ENCODE measurements at regions not wholly inside any gene's neighbourhood (a gene's known extent, or its start where the extent isn't known, plus 50 kb on each side); places are given as distances from the start of the nearest gene placed in this dataset.
"Not testable (repeated sequence)": the region's sequence is repeated elsewhere in the genome, so short reads cannot be mapped to it uniquely, and the experiment has no call there.

GRCh38 chr17:83018658-83019193 is 60.7 kb upstream of the METRNL start:
- H3K4me3 ChIP-seq (ENCODE audit: low read depth, low read length) = no peak overlapping the region
- no peak for DNase-seq (ENCODE audit: low read depth, low spot score)
- ChIA-PET CTCF (no interaction called here), POLR2A (no interaction called here)
- TF ChIP-seq CTCF (IDR thresholded peaks at IDR 0.05; ENCODE audit: insufficient read depth, low read length, missing control alignments) = no peak

- DNase-seq (ENCODE audit: low read depth, low spot score) = no peak
- ChIA-PET POLR2A (no interaction called here), CTCF (no interaction called here)
- H3K4me3 ChIP-seq (ENCODE audit: low read depth, low read length) = no peak overlapping the region
- TF ChIP-seq CTCF (IDR thresholded peaks at IDR 0.05; ENCODE audit: insufficient read depth, low read length, missing control alignments) = no peak
Observed at GRCh38 chr17:83019376-83019775, 60.0 kb upstream of the METRNL start.

GRCh38 chr17:83024218-83024971 is 55.0 kb upstream of the METRNL start:
- ChIA-PET CTCF (interaction anchor here (0.7 kb wide), 1 partner anchor 9 kb away, joined by 3 read pairs; no protein-coding TSS in a partner anchor), POLR2A (no interaction called here)
- no peak for DNase-seq (ENCODE audit: low read depth, low spot score)
- no peak for TF ChIP-seq CTCF (IDR thresholded peaks at IDR 0.05; ENCODE audit: insufficient read depth, low read length, missing control alignments)
- H3K4me3 ChIP-seq (ENCODE audit: low read depth, low read length) = no peak overlapping the region

- no peak for DNase-seq (ENCODE audit: low read depth, low spot score)
- TF ChIP-seq CTCF (IDR thresholded peaks at IDR 0.05; ENCODE audit: insufficient read depth, low read length, missing control alignments) = no peak
- ChIA-PET CTCF (no interaction called here), POLR2A (no interaction called here)
- H3K4me3 ChIP-seq (ENCODE audit: low read depth, low read length) = no peak overlapping the region
Observed at GRCh38 chr17:83025636-83026280, 53.7 kb upstream of the METRNL start.

GRCh38 chr17:83026311-83026811 is 53.0 kb upstream of the METRNL start:
- POLR2A ChIA-PET = no interaction called here
- CTCF ChIA-PET = no interaction called here
- H3K4me3 ChIP-seq (ENCODE audit: low read depth, low read length) = no peak overlapping the region
- no peak for TF ChIP-seq CTCF (IDR thresholded peaks at IDR 0.05; ENCODE audit: insufficient read depth, low read length, missing control alignments)
- DNase-seq (ENCODE audit: low read depth, low spot score) = no peak

- POLR2A ChIA-PET; DNase-seq (ENCODE audit: low read depth, low spot score); H3K4me3 ChIP-seq (ENCODE audit: low read depth, low read length); CTCF ChIA-PET: not testable (repeated sequence)
Observed at GRCh38 chr17:83026921-83027320, 52.5 kb upstream of the METRNL start.

Measured in AG04449 (cell line).